ENCODE measurements at regions not wholly inside any gene's neighbourhood (a gene's known extent, or its start where the extent isn't known, plus 50 kb on each side); places are given as distances from the start of the nearest gene placed in this dataset.

GRCh38 chr4:154088741-154089140 lies 299.9 kb upstream of the SFRP2 start:
- no peak for DNase-seq

- DNase-seq, result no peak
Measured at GRCh38 chr4:154086247-154086646, 297.4 kb upstream of the SFRP2 start.

GRCh38 chr4:154084864-154085263 lies 296.0 kb upstream of the SFRP2 start:
- no peak for DNase-seq

GRCh38 chr4:154082760-154083535 lies 294.1 kb upstream of the SFRP2 start:
- no peak for DNase-seq

- no peak for DNase-seq
Measured at GRCh38 chr4:154081391-154081790, 292.5 kb upstream of the SFRP2 start.

GRCh38 chr4:154078504-154079350 lies 289.8 kb upstream of the SFRP2 start:
- no peak for DNase-seq

- no peak for DNase-seq
Measured at GRCh38 chr4:154076921-154077320, 288.0 kb upstream of the SFRP2 start.

GRCh38 chr4:154073107-154073822 lies 284.4 kb upstream of the SFRP2 start:
- DNase-seq, result no peak

- DNase-seq, result no peak
Measured at GRCh38 chr4:154067786-154068185, 278.9 kb upstream of the SFRP2 start.

GRCh38 chr4:154065368-154065767 lies 276.5 kb upstream of the SFRP2 start:
- DNase-seq, result no peak

GRCh38 chr4:154064244-154064643 lies 275.4 kb upstream of the SFRP2 start:
- no peak for DNase-seq

GRCh38 chr4:154049457-154050181 lies 260.7 kb upstream of the SFRP2 start:
- no peak for DNase-seq

- DNase-seq, result no peak
Measured at GRCh38 chr4:154047733-154048132, 258.9 kb upstream of the SFRP2 start.

- no peak for DNase-seq
Measured at GRCh38 chr4:154044742-154045485, 256.0 kb upstream of the SFRP2 start.

- no peak for DNase-seq
Measured at GRCh38 chr4:154044108-154044531, 255.2 kb upstream of the SFRP2 start.

- DNase-seq, result no peak
Measured at GRCh38 chr4:154041640-154042039, 252.8 kb upstream of the SFRP2 start.

GRCh38 chr4:154039435-154040343 lies 250.8 kb upstream of the SFRP2 start:
- DNase-seq, result no peak

GRCh38 chr4:154036856-154037255 lies 248.0 kb upstream of the SFRP2 start:
- no peak for DNase-seq

- DNase-seq, result no peak
Measured at GRCh38 chr4:154035341-154035740, 246.5 kb upstream of the SFRP2 start.

- DNase-seq, result no peak
Measured at GRCh38 chr4:154033921-154034320, 245.0 kb upstream of the SFRP2 start.
